C4-2B (cell line): ENCODE measurements at regions not wholly inside any gene's neighbourhood (a gene's known extent, or its start where the extent isn't known, plus 50 kb on each side); places are given as distances from the start of the nearest gene placed in this dataset.

Source experiments
- ZFX ChIP-seq: fragments of 450-650 bp; IDR thresholded peaks from 2 replicates; pipeline ENCODE4 v1.6.1; 2017
- TF ChIP-seq, protein P1 (sequence below): fragments of 450-650 bp; conservative IDR thresholded peaks from 2 replicates; pipeline ENCODE4 v1.5.1; 2017; ENCODE audit warnings: mild to moderate bottlenecking

DNA sequence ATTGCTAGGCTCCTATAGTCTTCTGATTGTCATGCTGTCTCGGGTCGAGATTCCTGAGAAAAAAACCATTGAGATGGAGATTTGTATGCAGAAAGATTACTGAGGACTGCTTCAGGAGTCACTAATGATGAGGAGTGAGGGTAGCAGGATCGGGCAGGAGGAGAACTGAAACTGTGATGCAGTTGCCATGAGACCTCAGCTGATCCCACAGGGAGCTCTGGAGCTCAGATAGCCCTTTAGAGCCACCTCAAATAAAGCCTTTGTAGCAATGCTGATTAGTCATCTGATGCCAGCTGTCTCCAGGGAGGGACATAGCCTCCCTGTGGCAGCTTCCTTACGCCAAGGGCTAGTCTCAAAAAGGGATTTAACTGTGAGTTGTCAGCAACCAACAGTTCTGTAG is 256.9 kb downstream of the DMAC1 start:
- TF ChIP-seq, protein P1, sequence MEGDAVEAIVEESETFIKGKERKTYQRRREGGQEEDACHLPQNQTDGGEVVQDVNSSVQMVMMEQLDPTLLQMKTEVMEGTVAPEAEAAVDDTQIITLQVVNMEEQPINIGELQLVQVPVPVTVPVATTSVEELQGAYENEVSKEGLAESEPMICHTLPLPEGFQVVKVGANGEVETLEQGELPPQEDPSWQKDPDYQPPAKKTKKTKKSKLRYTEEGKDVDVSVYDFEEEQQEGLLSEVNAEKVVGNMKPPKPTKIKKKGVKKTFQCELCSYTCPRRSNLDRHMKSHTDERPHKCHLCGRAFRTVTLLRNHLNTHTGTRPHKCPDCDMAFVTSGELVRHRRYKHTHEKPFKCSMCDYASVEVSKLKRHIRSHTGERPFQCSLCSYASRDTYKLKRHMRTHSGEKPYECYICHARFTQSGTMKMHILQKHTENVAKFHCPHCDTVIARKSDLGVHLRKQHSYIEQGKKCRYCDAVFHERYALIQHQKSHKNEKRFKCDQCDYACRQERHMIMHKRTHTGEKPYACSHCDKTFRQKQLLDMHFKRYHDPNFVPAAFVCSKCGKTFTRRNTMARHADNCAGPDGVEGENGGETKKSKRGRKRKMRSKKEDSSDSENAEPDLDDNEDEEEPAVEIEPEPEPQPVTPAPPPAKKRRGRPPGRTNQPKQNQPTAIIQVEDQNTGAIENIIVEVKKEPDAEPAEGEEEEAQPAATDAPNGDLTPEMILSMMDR, result no peak
- TF ChIP-seq ZFX, result no peak
